ENCODE measurements at regions not wholly inside any gene's neighbourhood (a gene's known extent, or its start where the extent isn't known, plus 50 kb on each side); places are given as distances from the start of the nearest gene placed in this dataset.

DNA sequence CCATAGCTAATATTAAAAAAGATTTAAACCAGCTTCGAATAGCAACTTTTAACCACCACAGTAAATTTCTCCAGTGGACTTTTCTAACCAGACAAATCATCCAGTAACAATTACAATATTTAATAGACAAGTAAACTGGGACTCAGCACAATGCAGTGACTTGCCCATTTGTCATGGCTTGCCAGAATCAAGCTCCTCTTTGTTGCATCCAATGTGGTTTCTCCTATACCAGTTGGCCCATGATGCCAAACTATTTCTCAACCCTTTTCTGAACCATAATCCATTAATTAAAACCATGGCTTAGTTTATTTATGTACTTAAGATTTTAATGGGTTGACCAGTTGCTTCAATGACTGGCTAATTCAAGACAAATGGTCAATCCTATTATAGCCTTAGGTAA is 64.4 kb downstream of the DIO2 start:
- DNase-seq: no peak

DNA sequence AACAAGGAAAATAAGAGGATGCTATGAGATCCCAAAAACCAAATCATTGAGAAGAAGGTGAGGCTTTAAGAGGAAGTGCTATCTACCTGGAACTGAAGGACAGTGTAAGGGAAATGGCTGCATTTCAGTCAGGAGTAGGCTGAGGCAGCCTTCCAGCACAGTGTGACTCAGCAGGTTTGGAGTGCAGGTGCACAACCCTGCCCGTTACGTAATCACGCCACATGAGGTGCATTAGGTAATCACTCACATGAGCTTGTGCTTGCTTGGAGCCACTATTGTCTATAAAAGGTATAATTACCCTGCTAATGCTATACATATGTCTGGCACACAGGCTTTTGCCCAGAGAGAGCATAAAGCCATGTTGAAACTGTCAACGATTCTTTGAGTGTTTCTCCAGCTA is 74.9 kb downstream of the DIO2 start:
- DNase-seq: peak in 1 of 2 experiments; percentile 10

DNA sequence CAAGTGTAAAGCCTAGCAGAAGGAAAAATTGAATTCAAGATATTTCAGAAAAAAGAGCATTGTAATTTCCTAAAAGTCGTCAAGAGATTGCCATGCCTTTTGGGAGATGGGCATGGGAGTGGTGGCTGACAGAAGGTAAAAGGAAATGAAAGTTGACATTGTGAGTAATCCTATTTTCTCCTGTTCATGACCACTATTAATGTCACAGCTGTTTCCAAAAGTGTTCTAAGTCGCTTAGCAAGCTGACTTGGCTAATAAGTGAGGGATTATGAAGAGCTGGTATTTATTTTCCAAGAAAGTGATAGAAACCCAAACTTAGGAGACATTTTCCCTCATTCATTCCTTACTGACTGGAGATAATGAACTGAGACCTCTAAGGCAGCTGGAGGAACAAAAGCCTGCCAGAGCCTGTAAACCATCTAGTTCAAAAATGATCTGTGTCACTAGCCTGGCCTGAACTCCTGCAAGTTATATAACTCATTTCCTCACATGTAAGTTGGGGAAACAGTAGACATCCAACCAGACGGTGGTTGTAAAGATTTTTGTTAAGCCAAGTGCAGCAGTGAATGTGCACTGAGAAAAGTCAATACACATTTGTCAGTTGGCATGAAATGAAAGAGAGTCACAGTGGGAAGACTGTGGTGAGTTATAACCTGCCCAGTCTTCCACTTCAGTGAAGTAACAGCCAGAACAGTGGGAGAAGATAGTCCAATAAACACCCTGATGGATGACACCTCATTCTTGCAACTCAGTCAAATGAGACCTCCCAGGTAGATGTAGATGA is 75.8 kb downstream of the DIO2 start:
- DNase-seq: no peak

DNA sequence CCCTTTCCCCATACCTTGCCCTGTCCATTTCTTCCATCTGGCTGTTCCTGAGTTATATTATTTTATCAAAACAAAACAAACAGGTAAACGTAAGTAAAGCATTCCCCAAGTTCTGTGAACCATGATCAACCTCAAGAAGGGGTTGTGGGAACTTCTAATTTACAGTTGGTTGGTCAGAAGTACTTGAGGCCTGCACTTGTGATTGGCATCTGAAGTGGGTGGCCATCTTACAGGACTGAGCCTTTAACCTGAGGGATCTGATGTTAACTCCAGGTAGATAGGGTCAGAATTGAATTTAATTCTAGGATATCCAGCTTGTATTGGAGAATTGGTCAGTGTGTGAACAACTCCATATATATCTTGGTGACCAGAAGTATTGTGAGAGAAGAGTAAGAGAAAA is 77.0 kb downstream of the DIO2 start:
- no peak for DNase-seq

DNA sequence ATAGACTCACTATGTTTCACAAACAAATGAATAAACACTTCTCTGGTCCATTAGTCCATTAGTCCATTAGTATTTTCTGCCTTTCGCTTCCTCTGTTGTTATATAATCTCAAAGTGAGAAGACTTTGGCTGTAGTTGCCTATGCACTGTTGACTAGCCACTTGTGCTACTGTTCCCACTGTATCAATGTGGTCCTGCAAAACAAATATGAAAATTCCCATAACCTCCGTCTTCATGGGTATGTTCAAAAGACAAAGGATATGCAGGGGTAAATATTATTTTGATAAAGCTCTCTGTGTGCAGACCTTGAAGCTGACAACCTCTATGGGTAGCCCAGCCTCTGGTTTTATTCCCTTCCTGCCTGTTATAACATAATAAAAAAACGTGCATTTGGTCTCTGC is 77.8 kb downstream of the DIO2 start:
- DNase-seq: no peak

DNA sequence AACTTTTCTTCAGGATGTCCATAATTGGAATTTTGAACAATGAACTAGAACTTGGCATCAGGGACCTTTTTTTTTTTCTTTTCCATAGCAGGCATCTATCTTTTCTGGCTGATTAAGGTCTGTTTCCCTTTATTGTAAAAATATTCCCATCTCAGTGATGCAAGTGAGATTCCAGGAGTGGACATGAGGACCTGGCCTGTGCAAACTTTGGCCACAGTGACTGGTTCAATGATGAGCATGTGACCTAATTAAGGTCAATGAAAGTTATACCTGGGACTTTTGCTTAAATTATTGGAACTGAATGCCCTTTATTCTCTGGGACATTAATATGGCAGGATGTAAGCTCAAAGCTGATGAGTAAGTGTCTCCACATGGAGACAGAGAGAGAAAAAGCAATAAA is 83.8 kb downstream of the DIO2 start:
- DNase-seq: no peak

DNA sequence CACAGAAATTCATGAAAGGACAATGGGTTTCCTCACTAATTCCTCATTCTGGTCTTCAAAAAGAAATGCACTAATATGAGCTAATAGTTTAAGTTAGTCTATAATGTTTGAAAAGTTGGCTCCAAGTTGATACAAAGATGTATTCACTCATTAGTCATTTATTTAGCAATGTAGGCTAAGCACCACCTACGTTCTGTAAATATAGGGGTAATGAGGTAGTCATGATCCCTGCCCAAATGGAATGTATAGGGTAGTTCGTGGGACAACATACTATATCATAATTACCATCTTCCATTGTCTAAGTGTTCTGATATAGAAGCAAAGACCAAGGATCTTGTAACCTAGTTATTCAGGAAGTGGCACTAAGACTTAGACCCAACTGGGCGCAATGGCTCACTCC is 86.5 kb downstream of the DIO2 start:
- DNase-seq: no peak

DNA sequence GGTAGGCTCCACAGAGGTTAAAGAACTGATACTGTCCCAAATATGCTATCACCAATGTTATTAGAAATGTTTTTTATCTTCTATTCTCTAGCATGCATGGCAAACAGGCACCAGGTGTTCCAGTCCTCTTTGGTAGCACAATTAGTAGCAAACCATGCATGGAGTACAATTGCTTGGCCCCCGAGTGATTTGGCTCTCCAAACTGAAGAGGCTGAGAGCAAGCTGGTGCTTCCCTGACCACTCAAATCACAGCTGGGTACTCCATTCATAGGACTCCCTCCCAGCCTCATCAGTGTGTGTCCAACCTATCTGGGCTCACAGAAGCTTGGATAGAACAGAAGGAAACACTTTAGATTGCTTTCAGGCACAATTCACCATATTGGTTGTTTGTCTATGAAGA is 93.4 kb downstream of the DIO2 start:
- peak; percentile 44 to 78 for DNase-seq

DNA sequence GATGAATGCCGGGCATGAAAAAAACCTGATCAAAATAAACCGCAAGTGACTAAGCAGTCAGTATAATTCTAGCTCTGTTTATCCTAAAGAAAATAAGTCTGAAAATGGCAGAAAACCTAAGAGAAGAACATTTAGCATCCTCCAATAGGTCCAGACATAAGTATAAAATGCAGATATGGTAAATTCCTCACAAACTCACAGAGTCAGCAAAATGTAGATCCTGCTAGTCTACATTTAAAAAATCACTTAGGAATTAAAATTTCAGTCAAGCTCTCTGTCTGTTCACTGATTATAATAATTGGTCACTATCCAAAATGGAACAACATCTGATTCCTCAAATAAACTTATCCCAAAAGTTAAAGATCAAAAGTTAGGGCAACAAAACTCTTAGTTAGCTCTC is 95.1 kb downstream of the DIO2 start:
- no peak for DNase-seq

DNA sequence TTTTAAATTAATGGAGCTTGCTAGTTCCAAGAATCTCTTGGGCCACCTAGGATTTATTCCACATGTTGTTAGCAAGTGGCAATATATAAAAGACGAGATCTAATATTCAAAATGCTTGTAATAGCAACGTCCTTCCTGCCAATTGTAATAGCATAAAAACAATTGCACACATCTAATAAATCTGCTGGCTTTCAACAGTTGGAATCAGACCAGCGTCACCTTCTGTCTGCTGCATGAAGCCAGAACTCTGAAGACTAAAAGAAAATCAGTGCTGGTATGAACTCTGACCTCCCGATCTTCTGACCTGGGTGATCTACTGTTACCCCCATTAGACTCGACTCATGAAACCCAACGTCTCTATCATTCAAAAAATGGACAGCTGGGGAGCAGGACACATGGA is 100.6 kb downstream of the DIO2 start:
- no peak for DNase-seq

DNA sequence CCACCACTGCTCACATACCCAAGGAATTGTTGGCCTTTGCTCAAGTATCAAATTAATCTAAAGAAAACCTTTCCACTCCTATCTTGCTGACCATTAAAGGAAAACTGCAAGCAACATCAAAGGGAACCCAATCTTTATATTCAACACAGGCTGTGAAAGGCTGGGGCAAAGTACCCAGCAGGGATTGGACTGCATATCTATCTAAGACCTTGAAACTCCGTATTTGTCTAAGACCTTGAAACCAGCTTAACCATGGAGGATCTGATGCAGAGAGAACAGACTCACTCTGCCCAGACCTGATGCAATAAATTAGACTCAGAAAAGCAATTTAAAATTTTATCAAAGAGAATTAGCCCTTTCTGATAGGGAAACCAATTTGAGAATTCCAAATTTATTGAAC is 102.2 kb downstream of the DIO2 start:
- DNase-seq: no peak

DNA sequence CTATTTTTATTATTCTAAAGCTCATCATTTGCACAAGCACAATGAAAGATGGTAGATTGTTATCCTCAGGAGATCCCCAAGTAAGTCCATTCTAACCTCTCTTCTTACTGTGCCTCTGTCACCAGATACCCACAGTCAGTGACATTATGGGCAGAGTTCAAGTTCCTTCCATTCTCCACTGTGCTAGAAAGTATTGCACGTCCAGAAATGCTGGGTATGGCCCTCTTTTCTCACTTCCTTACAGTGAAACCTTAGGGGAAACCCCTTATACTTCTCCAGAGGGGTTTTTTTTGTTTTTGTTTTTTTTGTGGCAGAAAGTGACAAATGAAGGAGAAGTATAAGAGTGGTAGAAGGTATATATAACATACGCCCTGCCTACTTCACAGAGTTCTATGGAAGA is 102.9 kb downstream of the DIO2 start:
- no peak for DNase-seq

DNA sequence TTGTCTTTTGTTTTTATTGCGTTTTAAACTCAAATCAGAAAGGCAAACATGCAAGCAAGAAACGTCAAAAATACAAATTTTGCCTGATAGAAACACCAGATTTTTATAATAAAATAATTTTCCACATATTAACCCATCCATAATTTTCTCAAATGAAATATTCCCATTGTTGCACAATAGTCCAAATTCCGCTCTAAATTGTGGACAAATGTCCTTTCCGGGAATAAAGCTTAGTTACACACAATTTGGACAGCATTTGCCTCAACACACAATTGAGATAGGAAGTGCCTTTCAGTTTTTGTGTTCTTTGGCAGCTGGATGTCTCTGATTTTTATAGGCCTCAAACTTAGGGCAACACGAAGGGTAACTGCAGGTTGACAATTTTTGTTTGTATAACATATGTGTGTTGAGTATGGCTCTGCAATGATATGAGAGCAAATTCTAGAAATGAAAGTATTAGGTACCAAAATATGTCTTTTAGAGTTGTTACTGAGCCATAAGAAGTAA is 105.8 kb downstream of the DIO2 start:
- DNase-seq: peak in 1 of 2 experiments; percentile 7

DNA sequence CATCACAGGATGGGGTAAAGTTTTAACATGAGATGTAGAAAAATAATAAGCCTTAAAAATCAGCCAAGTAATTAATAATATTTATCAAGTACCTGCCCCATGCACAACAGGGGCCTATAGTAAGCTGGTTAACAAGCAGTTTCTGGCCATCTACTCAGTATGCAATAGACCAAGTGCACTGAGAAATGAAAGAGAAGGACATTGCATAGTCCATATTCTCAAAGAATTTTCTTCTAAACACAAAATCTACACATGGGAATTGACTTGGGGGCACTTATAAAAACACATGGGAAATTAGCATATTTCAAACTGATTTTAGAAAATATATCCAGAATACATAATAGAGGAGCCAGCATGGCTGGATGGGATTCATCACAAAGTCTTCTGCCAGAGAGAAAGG is 109.5 kb downstream of the DIO2 start:
- DNase-seq: no peak

DNA sequence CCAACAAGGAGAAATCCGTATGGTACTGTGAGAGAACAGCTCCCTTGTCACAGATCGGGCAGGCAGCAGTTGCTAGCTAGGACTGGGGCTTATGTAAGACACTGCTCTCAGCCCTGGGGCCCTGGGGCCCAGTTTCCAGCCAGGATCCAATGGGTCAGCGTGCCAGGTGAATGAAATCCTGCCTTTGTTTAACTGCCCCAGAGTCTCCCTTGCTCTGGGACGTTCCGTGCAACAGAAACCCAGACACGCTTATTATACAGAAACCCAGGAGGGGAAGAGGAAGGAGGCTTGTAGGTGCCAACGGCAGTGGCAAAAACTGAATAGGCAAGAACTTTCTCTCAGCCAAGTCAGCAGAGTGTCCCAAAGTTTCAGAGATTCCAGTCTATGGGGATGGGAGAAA is 110.6 kb downstream of the DIO2 start:
- DNase-seq: no peak

DNA sequence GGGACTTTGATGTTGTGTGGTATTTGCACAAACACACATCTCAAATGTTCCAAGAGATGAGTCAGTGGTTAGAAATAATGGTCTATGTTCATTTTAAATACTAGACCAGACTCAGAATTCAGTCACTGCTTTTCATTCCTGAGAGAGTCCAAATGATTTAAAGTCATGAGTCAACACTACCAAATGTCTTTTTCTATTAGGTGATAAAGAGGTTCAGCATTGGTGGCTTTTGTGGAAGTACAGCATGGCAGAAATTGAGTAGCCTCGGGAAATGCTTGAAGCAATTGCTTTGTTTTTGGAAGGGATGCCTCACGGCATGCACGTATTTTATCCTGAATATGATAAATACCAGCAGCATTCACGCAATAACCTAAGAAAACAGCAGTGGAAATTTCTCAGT is 115.7 kb downstream of the DIO2 start:
- DNase-seq: no peak

DNA sequence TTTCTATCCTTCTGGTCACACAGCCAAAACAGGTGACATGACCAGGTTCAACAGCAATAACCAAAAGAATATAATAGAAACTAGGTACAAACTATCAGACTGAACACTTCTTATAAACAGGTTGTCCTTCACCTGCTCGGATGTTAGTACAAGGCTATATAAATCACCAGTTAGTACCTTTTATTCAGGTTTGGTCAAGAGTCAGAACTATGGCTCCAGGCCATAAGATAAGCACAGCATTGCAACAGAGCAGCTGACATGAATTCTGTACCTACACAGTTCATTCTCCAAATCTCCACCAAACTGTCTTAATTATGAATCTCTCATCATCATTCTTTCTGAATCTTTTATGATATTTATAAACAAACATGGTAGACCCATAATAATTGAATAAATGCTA is 123.9 kb downstream of the DIO2 start:
- no peak for DNase-seq

DNA sequence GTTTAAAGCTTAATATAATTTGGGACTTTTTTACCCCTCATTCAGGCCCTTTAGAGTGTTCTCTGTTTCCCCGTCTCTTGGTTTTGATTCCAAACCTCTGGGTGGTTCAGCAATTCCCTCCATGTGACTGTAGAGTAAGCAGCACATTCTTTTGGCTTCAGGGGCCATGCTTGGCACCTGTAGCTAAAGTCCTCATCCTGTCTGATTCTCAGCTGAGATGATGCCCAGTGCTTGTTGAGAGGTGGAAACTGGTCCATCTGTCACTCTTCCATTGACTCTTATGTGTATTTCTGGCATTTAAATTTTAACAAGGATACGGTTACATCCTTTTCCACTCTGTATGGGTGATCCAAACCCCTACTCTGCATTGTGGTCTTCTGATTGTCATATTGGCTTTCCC is 127.1 kb downstream of the DIO2 start:
- no peak for DNase-seq

DNA sequence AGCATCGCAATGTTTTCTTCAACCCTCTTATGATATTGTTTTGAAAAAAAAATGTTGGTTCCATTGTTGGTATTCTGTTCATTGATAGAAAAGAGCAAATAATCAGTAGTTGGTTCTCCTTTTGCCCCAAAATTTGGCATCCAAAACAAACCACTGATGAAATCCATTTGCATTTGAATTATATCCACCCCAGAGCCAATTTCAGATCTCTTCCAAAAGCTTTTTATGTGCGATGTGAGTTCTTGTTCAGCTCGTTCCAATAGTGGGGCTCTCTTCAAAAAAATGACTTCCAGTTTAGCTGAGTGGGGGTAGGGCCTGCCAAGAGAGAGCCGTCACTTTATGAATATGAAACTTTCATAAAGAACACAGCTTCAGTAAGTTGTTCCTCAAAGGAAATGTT is 130.7 kb downstream of the DIO2 start:
- no peak for DNase-seq

DNA sequence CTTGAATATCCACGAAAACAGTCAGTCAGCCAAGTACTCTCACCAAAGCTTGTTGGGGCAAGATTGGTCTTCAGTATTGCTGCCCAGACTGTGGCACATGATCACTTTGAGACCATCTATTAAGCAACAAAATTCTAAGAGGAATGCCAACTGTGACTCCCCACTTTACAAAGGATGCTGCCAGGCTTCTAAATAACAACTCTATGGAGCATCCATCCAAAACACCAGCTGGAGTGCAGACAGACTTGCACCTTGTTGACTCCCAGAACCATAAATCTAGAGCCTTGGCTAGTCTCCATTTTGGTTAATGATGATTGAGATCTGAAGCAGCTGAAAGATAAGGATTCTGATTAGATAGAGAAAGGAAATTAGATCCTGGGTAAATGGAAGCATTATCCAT is 132.8 kb downstream of the DIO2 start:
- DNase-seq: peak; percentile 11 to 68

DNA sequence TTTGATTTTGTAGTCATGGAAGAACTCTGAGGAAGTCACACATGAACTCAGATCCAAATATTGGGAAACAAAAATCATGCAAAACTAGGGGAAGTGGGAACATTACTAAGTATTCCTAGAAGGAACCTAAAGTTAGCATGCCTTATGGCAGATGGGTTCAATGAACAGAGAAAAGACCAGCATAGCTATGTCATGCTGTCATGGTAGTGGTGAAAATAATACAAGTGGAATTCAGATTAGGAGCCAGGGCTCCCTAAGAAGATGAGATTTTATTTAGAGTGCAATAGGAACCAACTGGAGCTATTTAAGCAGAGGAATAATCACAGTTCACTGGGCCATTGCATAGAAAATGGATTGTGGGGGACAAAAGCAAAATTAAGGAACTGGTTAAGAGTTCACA is 134.0 kb downstream of the DIO2 start:
- DNase-seq: no peak

DNA sequence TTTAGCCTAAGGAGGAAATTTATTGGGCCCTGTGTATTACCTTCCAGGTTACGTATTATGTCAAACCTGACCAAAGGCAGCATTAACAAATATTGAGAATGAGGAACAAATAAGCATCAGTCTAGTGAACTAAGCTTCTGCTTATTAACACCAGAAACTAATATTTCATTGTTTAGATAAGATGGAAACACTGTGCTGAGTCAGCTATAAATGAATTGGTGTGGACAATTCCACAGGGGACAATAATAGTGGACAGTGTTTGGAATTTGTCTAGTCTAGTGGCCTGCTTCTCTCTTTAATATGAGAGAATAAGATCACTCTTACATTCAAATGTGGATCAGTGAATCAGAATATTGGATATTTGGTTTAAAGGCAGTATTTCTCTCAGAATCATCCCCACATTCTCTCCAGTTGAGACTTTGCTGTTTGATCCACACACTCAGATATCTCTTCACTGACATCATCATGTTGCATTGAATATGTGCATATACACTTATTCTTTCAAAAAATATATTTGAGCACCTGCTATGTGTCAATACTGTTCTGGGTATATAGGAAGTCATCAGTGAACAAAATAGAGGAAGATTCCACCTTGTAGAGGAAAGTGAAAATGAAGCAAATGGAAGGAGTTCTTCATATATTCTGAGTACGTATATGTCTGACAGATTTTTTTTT is 136.3 kb downstream of the DIO2 start:
- DNase-seq: no peak

DNA sequence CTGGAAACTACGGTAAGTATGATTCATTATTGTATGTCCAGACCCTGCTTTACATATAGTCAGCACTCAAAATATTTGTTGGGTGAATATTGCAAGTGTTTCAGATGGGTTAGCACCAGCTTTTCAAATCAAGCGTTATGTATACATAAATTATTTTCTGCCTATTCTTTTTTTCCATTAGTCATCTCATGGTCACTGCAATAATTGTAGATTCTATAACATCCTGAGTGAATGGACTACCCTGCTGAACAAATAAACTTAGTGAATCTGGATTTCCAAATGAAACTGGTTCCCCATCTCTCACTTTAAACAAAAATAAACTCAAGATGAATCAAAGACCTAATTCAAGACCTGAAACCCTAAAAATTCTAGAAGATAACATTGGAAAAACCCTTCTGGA is 152.3 kb downstream of the DIO2 start:
- no peak for DNase-seq

DNA sequence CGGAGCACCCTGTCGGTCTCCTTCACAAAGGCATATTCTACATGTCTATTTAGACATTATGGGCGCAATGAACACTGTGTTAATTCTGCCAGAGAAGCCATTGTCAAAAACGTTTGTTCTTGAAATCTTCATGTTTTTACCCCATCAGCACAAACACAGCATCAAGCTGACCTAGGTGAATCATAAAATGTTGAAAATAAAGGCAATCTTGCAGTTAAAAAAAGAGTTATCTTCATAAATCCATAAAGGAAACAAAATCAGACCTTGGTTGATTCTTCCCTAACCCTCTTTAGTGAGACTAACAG is 154.9 kb downstream of the DIO2 start:
- no peak for DNase-seq

Data from NCI-H2081 (cell line).